ENCODE measurements at regions not wholly inside any gene's neighbourhood (a gene's known extent, or its start where the extent isn't known, plus 50 kb on each side); places are given as distances from the start of the nearest gene placed in this dataset.

GRCh38 chr18:79579807-79580497 is 99.7 kb upstream of the CTDP1 start:
- Histone ChIP-seq H3K27ac (ENCODE audit: low read depth in 2 of 2, low read length in 2 of 2) (no peak overlapping the region), H3K27me3 (ENCODE audit: control insufficient read depth, insufficient read depth, low read length) (no peaks in the 10 kb centered on the region), H3K36me3 (ENCODE audit: control insufficient read depth in 2 of 3, insufficient read depth in 3 of 3, low read length in 3 of 3) (no peaks in the 10 kb centered on the region), H3K9ac (ENCODE audit: low read length in 3 of 3) (no peak overlapping the region), H3K4me3 (ENCODE audit: low read length in 3 of 3) (no peak overlapping the region), H3K9me3 (ENCODE audit: control insufficient read depth in 2 of 3, insufficient read depth in 1 of 3, low read length in 3 of 3) (peaks cover 0 to 3% (median 0%) of the 10 kb centered on the region in 3 donors), H3K4me1 (ENCODE audit: control insufficient read depth in 2 of 3, insufficient read depth in 2 of 3, low read depth in 1 of 3, low read length in 3 of 3) (peaks cover 0 to 3% (median 0%) of the 10 kb centered on the region in 3 donors)
- FAIRE-seq, result no peak
- intact Hi-C loops (cut with DNase I), result no loop called here
- peak in 2 of 5 donors; percentile 25 to 43 for DNase-seq
- no peak for TF ChIP-seq CTCF (IDR thresholded peaks at IDR 0.05; ENCODE audit: borderline replicate concordance, extremely low read depth, insufficient read depth)

- intact Hi-C loops (cut with DNase I), result no loop called here
- Histone ChIP-seq H3K4me3 (ENCODE audit: low read length in 3 of 3) (no peak overlapping the region), H3K36me3 (ENCODE audit: control insufficient read depth in 2 of 3, insufficient read depth in 3 of 3, low read length in 3 of 3) (no peaks in the 10 kb centered on the region), H3K9ac (ENCODE audit: low read length in 3 of 3) (no peak overlapping the region), H3K27ac (ENCODE audit: low read depth in 2 of 2, low read length in 2 of 2) (no peak overlapping the region), H3K27me3 (ENCODE audit: control insufficient read depth, insufficient read depth, low read length) (no peaks in the 10 kb centered on the region), H3K9me3 (ENCODE audit: control insufficient read depth in 2 of 3, insufficient read depth in 1 of 3, low read length in 3 of 3) (peaks cover 0 to 3% (median 0%) of the 10 kb centered on the region in 3 donors), H3K4me1 (ENCODE audit: control insufficient read depth in 2 of 3, insufficient read depth in 2 of 3, low read depth in 1 of 3, low read length in 3 of 3) (peaks cover 0 to 3% (median 0%) of the 10 kb centered on the region in 3 donors)
- FAIRE-seq, result no peak
- DNase-seq, result peak in 2 of 5 donors; percentile 31 to 61
- no peak for TF ChIP-seq CTCF (IDR thresholded peaks at IDR 0.05; ENCODE audit: borderline replicate concordance, extremely low read depth, insufficient read depth)
Observed at GRCh38 chr18:79580498-79581171, 99.0 kb upstream of the CTDP1 start.

- intact Hi-C loops (cut with DNase I), result no loop called here
- Histone ChIP-seq H3K27me3 (ENCODE audit: control insufficient read depth, insufficient read depth, low read length) (no peaks in the 10 kb centered on the region), H3K4me1 (ENCODE audit: control insufficient read depth in 2 of 3, insufficient read depth in 2 of 3, low read depth in 1 of 3, low read length in 3 of 3) (peaks cover 0 to 3% (median 0%) of the 10 kb centered on the region in 3 donors), H3K9ac (ENCODE audit: low read length in 3 of 3) (no peak overlapping the region), H3K9me3 (ENCODE audit: control insufficient read depth in 2 of 3, insufficient read depth in 1 of 3, low read length in 3 of 3) (peaks cover 0 to 3% (median 0%) of the 10 kb centered on the region in 3 donors), H3K36me3 (ENCODE audit: control insufficient read depth in 2 of 3, insufficient read depth in 3 of 3, low read length in 3 of 3) (no peaks in the 10 kb centered on the region), H3K27ac (ENCODE audit: low read depth in 2 of 2, low read length in 2 of 2) (no peak overlapping the region), H3K4me3 (ENCODE audit: low read length in 3 of 3) (no peak overlapping the region)
- DNase-seq, result peak in 1 of 5 donors; percentile 54
- no peak for FAIRE-seq
- TF ChIP-seq CTCF (IDR thresholded peaks at IDR 0.05; ENCODE audit: borderline replicate concordance, extremely low read depth, insufficient read depth), result no peak
Observed at GRCh38 chr18:79581406-79581805, 98.2 kb upstream of the CTDP1 start.
